Fibroblast of lung (primary cell): ENCODE measurements at regions not wholly inside any gene's neighbourhood (a gene's known extent, or its start where the extent isn't known, plus 50 kb on each side); places are given as distances from the start of the nearest gene placed in this dataset.

Source experiments
- DNase-seq, 2 donors: peaks; one replicate each; pipeline versions ENCODE4 v3.0.0 to v3.0.0-alpha.2; 2010; ENCODE audit warnings: low read depth in 2 of 2
- H2AFZ ChIP-seq: 2 replicates; pipeline ENCODE4 v1.5.1; 2012; ENCODE audit warnings: low read length, control low read depth, inconsistent platforms
- H3K27ac ChIP-seq: 2 replicates; pipeline ENCODE4 v1.5.1; 2011; ENCODE audit warnings: low read length, control low read depth; ENCODE audit not compliant: insufficient read depth
- H3K27me3 ChIP-seq: 2 replicates; pipeline ENCODE4 v1.5.1; 2011; ENCODE audit warnings: mild to moderate bottlenecking, low read length; ENCODE audit not compliant: control insufficient read depth, insufficient read depth
- H3K36me3 ChIP-seq: 2 replicates; pipeline ENCODE4 v1.5.1; 2011; ENCODE audit warnings: low read length; ENCODE audit not compliant: control insufficient read depth, insufficient read depth
- H3K4me1 ChIP-seq: 2 replicates; pipeline ENCODE4 v1.5.1; 2011; ENCODE audit warnings: low read length; ENCODE audit not compliant: control insufficient read depth, insufficient read depth; ENCODE audit errors: extremely low read depth
- H3K4me2 ChIP-seq: 2 replicates; pipeline ENCODE4 v1.5.1; 2011; ENCODE audit warnings: low read length, control low read depth; ENCODE audit not compliant: insufficient read depth; ENCODE audit errors: extremely low read depth
- H3K4me3 ChIP-seq, 4 experiments: fragments of 200-600 bp in 1 of 4; sonication (generic) in 1 of 4; replicated peaks in 1 of 4; 2 replicates each; pipeline ENCODE4 v1.5.1; 2011 to 2016; ENCODE audit warnings: low read length in 4 of 4, low read depth in 3 of 4, mild to moderate bottlenecking in 3 of 4, control low read depth in 2 of 4, inconsistent platforms in 1 of 4, mixed read lengths in 1 of 4; ENCODE audit not compliant: insufficient read depth in 1 of 4; ENCODE audit errors: control extremely low read depth in 1 of 4
- H3K79me2 ChIP-seq: 2 replicates; pipeline ENCODE4 v1.5.1; 2012; ENCODE audit warnings: mild to moderate bottlenecking, low read length, inconsistent platforms; ENCODE audit not compliant: control insufficient read depth, insufficient read depth
- H3K9ac ChIP-seq: 2 replicates; pipeline ENCODE4 v1.5.1; 2011; ENCODE audit warnings: mild to moderate bottlenecking, low read length, control low read depth; ENCODE audit not compliant: insufficient read depth
- H3K9me3 ChIP-seq: 2 replicates; pipeline ENCODE4 v1.5.1; 2012; ENCODE audit warnings: low read depth, low read length; ENCODE audit not compliant: control insufficient read depth, insufficient read depth
- H4K20me1 ChIP-seq: 2 replicates; pipeline ENCODE4 v1.5.1; 2011; ENCODE audit warnings: low read length; ENCODE audit not compliant: control insufficient read depth, insufficient read depth; ENCODE audit errors: extremely low read depth
- EZH2 ChIP-seq: IDR thresholded peaks from 2 replicates; pipeline ENCODE4 v1.5.1; 2012; ENCODE audit warnings: low read length, control low read depth, mild to moderate bottlenecking; ENCODE audit errors: missing control alignments
- TF ChIP-seq, protein P1 (sequence below), 2 donors: IDR thresholded peaks in 1 of 2; conservative IDR thresholded peaks in 1 of 2; 1 replicate in 1 of 2; 2 replicates in 1 of 2; pipeline ENCODE4 v1.5.1; 2011 to 2012; ENCODE audit warnings: low read length in 2 of 2, control low read depth in 1 of 2, inconsistent platforms in 1 of 2, low read depth in 1 of 2, mild to moderate bottlenecking in 1 of 2

DNA sequence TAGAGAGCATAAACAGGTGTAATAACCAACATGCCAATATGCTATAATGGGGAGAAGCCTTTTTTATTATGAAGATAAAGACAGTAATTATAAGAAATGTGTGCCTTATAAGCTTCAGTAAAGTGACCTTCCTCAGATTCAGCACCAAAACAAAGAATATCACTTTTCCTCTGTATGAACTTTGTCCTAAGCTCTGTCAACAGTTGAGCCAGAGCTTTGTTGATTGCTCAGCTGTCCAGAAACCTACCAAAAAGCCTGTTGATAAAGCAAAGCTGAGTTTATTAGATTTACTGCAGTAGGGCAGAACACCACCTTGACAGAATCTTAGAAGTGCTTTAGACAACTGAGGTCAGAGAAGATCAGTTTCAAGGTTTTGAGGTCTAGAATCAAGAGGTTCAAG lies 635.3 kb downstream of the EDEM1 start:
- no peak for DNase-seq
- no peak overlapping the region for H3K4me2 ChIP-seq
- no peaks in the 10 kb centered on the region for H3K27me3 ChIP-seq
- H3K4me3 ChIP-seq: no peak overlapping the region
- no peak overlapping the region for H2AFZ ChIP-seq
- H3K36me3 ChIP-seq: no peaks in the 10 kb centered on the region
- no peaks in the 10 kb centered on the region for H3K79me2 ChIP-seq
- TF ChIP-seq, protein P1, sequence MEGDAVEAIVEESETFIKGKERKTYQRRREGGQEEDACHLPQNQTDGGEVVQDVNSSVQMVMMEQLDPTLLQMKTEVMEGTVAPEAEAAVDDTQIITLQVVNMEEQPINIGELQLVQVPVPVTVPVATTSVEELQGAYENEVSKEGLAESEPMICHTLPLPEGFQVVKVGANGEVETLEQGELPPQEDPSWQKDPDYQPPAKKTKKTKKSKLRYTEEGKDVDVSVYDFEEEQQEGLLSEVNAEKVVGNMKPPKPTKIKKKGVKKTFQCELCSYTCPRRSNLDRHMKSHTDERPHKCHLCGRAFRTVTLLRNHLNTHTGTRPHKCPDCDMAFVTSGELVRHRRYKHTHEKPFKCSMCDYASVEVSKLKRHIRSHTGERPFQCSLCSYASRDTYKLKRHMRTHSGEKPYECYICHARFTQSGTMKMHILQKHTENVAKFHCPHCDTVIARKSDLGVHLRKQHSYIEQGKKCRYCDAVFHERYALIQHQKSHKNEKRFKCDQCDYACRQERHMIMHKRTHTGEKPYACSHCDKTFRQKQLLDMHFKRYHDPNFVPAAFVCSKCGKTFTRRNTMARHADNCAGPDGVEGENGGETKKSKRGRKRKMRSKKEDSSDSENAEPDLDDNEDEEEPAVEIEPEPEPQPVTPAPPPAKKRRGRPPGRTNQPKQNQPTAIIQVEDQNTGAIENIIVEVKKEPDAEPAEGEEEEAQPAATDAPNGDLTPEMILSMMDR (conservative IDR thresholded peaks at IDR 0.05 in 1 of 2, IDR thresholded peaks at IDR 0.05 in 1 of 2; ENCODE audit: low read depth in 1 of 2, low read length in 2 of 2): no peak
- no peak for TF ChIP-seq EZH2
- no peaks in the 10 kb centered on the region for H3K4me1 ChIP-seq
- no peaks in the 10 kb centered on the region for H3K9me3 ChIP-seq
- H3K27ac ChIP-seq: no peak overlapping the region
- H4K20me1 ChIP-seq: no peaks in the 10 kb centered on the region
- no peak overlapping the region for H3K9ac ChIP-seq

DNA sequence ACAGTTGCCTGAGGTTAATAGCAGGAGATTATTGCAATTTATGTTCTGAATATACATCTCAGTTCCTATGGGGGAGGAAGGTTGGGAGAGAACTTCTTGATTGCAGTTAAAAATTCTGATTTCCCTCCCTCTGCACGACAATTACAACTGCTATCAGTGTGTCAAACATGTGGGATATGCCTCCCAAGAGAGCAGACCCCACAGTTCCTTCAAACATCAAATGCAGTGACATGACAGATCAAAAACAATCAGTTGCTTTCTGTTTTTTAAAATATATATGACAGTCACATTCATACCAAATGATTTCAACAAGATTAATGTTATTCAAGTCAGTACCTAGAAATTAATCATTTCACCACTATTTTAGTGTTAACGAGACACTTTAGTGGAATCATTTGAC lies 639.0 kb downstream of the EDEM1 start:
- no peak overlapping the region for H3K4me3 ChIP-seq
- H3K9me3 ChIP-seq: no peaks in the 10 kb centered on the region
- no peak overlapping the region for H3K27ac ChIP-seq
- H4K20me1 ChIP-seq: no peaks in the 10 kb centered on the region
- DNase-seq: no peak
- H3K79me2 ChIP-seq: no peaks in the 10 kb centered on the region
- H3K27me3 ChIP-seq: no peaks in the 10 kb centered on the region
- H2AFZ ChIP-seq: no peak overlapping the region
- H3K4me2 ChIP-seq: no peak overlapping the region
- no peaks in the 10 kb centered on the region for H3K36me3 ChIP-seq
- no peaks in the 10 kb centered on the region for H3K4me1 ChIP-seq
- H3K9ac ChIP-seq: no peak overlapping the region
- no peak for TF ChIP-seq EZH2
- TF ChIP-seq, protein P1 (conservative IDR thresholded peaks at IDR 0.05 in 1 of 2, IDR thresholded peaks at IDR 0.05 in 1 of 2; ENCODE audit: low read depth in 1 of 2, low read length in 2 of 2): no peak

DNA sequence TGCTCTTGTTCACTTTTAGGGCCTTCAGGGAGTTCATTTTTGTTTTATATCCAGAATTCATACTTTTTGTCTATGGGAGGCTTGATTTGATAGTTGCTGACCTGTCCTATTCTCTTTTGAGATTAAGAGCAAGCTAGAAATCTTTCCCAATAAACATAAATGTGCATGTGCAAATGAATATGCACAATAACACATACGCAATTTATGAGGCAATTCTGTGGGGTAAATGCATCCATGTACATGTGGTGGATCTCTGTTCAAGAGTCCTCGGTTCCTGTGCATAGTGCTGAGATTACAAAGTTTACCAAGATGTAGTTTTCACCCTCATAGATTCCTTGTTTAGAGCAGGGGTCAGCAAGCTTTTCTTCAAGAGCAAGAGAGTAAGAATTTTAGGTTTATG lies 640.7 kb downstream of the EDEM1 start:
- Histone ChIP-seq H3K4me2 (no peak overlapping the region), H3K27ac (no peak overlapping the region), H3K79me2 (no peaks in the 10 kb centered on the region), H2AFZ (no peak overlapping the region), H3K4me3 (no peak overlapping the region), H3K27me3 (no peaks in the 10 kb centered on the region), H3K9me3 (no peaks in the 10 kb centered on the region), H3K9ac (no peak overlapping the region), H3K4me1 (no peaks in the 10 kb centered on the region), H3K36me3 (no peaks in the 10 kb centered on the region), H4K20me1 (no peaks in the 10 kb centered on the region)
- DNase-seq: no peak
- TF ChIP-seq, protein P1 (conservative IDR thresholded peaks at IDR 0.05 in 1 of 2, IDR thresholded peaks at IDR 0.05 in 1 of 2; ENCODE audit: low read depth in 1 of 2, low read length in 2 of 2): no peak
- TF ChIP-seq EZH2: no peak
